K562 (cell line): ENCODE measurements at regions not wholly inside any gene's neighbourhood (a gene's known extent, or its start where the extent isn't known, plus 50 kb on each side); places are given as distances from the start of the nearest gene placed in this dataset.

Source experiments
- ATAC-seq: fragments of 200-7000 bp; cut with Tn5 transposase; 3 replicates; pipeline ENCODE4 v1.9.1; 2020; ENCODE audit warnings: moderate library complexity
- BruUV-seq: library from RNA; stranded (reverse); fragments of 400-500 nt; replicated peaks from 2 replicates; lab custom pipeline; 2021; lab: Mats Ljungman, UMichigan
- CTCF ChIA-PET: fragments of 300-600 bp; formaldehyde crosslinking; extraction: SDS; loops from one replicate; lab custom pipeline; 2021; ENCODE audit warnings: low intra/inter-chr PET ratio; lab: Yijun Ruan, JAX
- POLR2A ChIA-PET: fragments of 300-600, 350-650 bp; sonication (Branson Sonifier 250); formaldehyde crosslinking; extraction: SDS; loops from one replicate; lab custom pipeline; 2021; ENCODE audit warnings: antibody characterized with exemption, inconsistent platforms; lab: Yijun Ruan, JAX
- DNase-seq, 4 experiments: peaks; one replicate each; pipeline versions ENCODE4 v3.0.0 to v3.0.0-alpha.2; 2011 to 2018; ENCODE audit warnings: low spot score in 3 of 4, mixed read lengths in 3 of 4; ENCODE audit errors: extremely low read depth in 1 of 4
- FAIRE-seq: peaks from 2 replicates; lab custom pipeline; 2011; peaks lifted over from hg19 to GRCh38; lab: Jason Lieb, UNC
- H2AFZ ChIP-seq: 2 replicates; pipeline ENCODE4 v1.6.0; 2011; ENCODE audit warnings: low read depth, low read length, control low read depth, inconsistent platforms
- H3K27ac ChIP-seq: fragments of 200-600 bp; 3 replicates; pipeline ENCODE4 v1.8.0; 2011; ENCODE audit warnings: low read depth, mild to moderate bottlenecking, control low read depth, inconsistent platforms, low read length, moderate library complexity, mixed read lengths; ENCODE audit errors: extremely low read depth
- H3K27me3 ChIP-seq, 2 experiments: fragments of 300-600 bp in 1 of 2; 2 replicates in 1 of 2; 3 replicates in 1 of 2; pipeline versions ENCODE4 v1.6.0 to v1.8.0; 2011; ENCODE audit warnings: inconsistent platforms in 2 of 2, low read length in 2 of 2, mild to moderate bottlenecking in 1 of 2, mixed read lengths in 1 of 2, moderate library complexity in 1 of 2; ENCODE audit not compliant: control insufficient read depth in 2 of 2, insufficient read depth in 2 of 2
- H3K36me3 ChIP-seq: fragments of 300-600 bp; 3 replicates; pipeline ENCODE4 v1.8.0; 2011; ENCODE audit warnings: mild to moderate bottlenecking, low read length, inconsistent platforms; ENCODE audit not compliant: control insufficient read depth, insufficient read depth
- H3K4me1 ChIP-seq, 2 experiments: fragments of 200-600 bp in 1 of 2; replicated peaks in 1 of 2; 2 replicates in 1 of 2; 3 replicates in 1 of 2; pipeline versions ENCODE4 v1.5.1 to v1.8.0; 2011; ENCODE audit warnings: inconsistent platforms in 2 of 2, low read length in 2 of 2, mild to moderate bottlenecking in 1 of 2, mixed read lengths in 1 of 2, moderate library complexity in 1 of 2; ENCODE audit not compliant: control insufficient read depth in 2 of 2, insufficient read depth in 2 of 2
- H3K4me2 ChIP-seq: 2 replicates; pipeline ENCODE4 v1.6.1; 2011; ENCODE audit warnings: low read length, control low read depth, inconsistent platforms, mixed read lengths; ENCODE audit not compliant: insufficient read depth
- H3K4me3 ChIP-seq: fragments of 200-600 bp; sonication (generic), shearing (Covaris generic); 2 replicates; pipeline ENCODE4 v1.5.1; 2016; ENCODE audit warnings: control low read depth, inconsistent platforms
- H3K79me2 ChIP-seq: fragments of 200-600 bp; 3 replicates; pipeline ENCODE4 v1.8.0; 2011; ENCODE audit warnings: low read length, inconsistent platforms; ENCODE audit not compliant: control insufficient read depth, insufficient read depth
- H3K9ac ChIP-seq, 2 experiments: 2 replicates each; pipeline versions ENCODE4 v1.6.0 to v1.6.1; 2011; ENCODE audit warnings: low read depth in 2 of 2, low read length in 2 of 2, control low read depth in 1 of 2, inconsistent platforms in 1 of 2, mild to moderate bottlenecking in 1 of 2, mixed read lengths in 1 of 2; ENCODE audit not compliant: insufficient read depth in 1 of 2
- H3K9me1 ChIP-seq: one replicate; pipeline ENCODE4 v1.6.0; 2011; ENCODE audit warnings: inconsistent platforms, mild to moderate bottlenecking, low read length, moderate library complexity; ENCODE audit not compliant: control insufficient read depth, insufficient read depth
- H3K9me3 ChIP-seq: replicated peaks from 2 replicates; pipeline ENCODE4 v1.5.1; 2011; ENCODE audit warnings: low read depth, low read length, inconsistent platforms; ENCODE audit not compliant: control insufficient read depth, insufficient read depth
- H4K20me1 ChIP-seq: replicated peaks from 2 replicates; pipeline ENCODE4 v1.6.1; 2011; ENCODE audit warnings: low read length, inconsistent platforms, mixed read lengths; ENCODE audit not compliant: control insufficient read depth, insufficient read depth
- ARNT ChIP-seq, 2 experiments: fragments of 450-650 bp; IDR thresholded peaks; 2 replicates each; pipeline ENCODE4 v1.6.1; 2016; ENCODE audit warnings: mild to moderate bottlenecking in 1 of 2
- CUX1 ChIP-seq: fragments of 200-800 bp; sonication (Bioruptor generic); IDR thresholded peaks from 2 replicates; pipeline ENCODE4 v1.6.1; 2016; ENCODE audit warnings: missing genetic modification characterization, missing compliant biosample characterization
- HDAC6 ChIP-seq: IDR thresholded peaks from 2 replicates; pipeline ENCODE4 v1.6.1; 2012; ENCODE audit warnings: low read depth, mild to moderate bottlenecking, control low read depth, inconsistent platforms, low read length, moderate library complexity
- PCBP2 ChIP-seq: fragments of 200-400 bp; formaldehyde crosslinking; IDR thresholded peaks from 2 replicates; pipeline ENCODE4 v1.6.1; 2018; ENCODE audit warnings: low read length, low read depth, mild to moderate bottlenecking, moderate library complexity; ENCODE audit not compliant: poor library complexity, severe bottlenecking
- RBM17 ChIP-seq: fragments of 200-400 bp; formaldehyde crosslinking; IDR thresholded peaks from 2 replicates; pipeline ENCODE4 v1.6.1; 2017; ENCODE audit warnings: low read depth, mild to moderate bottlenecking, low read length, borderline replicate concordance
- RREB1 ChIP-seq: fragments of 250-450 bp; sonication (Bioruptor Pico); IDR thresholded peaks from 2 replicates; pipeline ENCODE4 v1.4.0; 2020
- THRA ChIP-seq: fragments of 450-650 bp; IDR thresholded peaks from 2 replicates; pipeline ENCODE4 v1.6.1; 2017; ENCODE audit warnings: mild to moderate bottlenecking, moderate library complexity
- ZFP30 ChIP-seq: fragments of 250-450 bp; sonication (Bioruptor Pico); IDR thresholded peaks from 2 replicates; pipeline ENCODE4 v1.8.0; 2022; ENCODE audit warnings: moderate library complexity, mild to moderate bottlenecking, inconsistent platforms, borderline replicate concordance
- ZNF785 ChIP-seq: fragments of 250-450 bp; sonication (Bioruptor Pico); IDR thresholded peaks from 2 replicates; pipeline ENCODE4 v1.4.0; 2020; ENCODE audit warnings: mild to moderate bottlenecking
- WGBS: fragments of 100-300 bp; shearing (Covaris generic); methylation state at CpG from one replicate; pipeline ENCODE4 v1.1.6; 2016; ENCODE audit warnings: low coverage, mixed read lengths; ENCODE audit not compliant: insufficient coverage; ENCODE audit errors: missing lambda C conversion rate; 5-methylcytosine and 5-hydroxymethylcytosine counted together
- in situ Hi-C: fragments of 300-500 bp; cut with MboI; formaldehyde crosslinking; loops from 4 replicates; pipeline ENCODE4 v1.15.0; 2018; ENCODE audit warnings: inconsistent platforms, mixed read lengths
- intact Hi-C: fragments of 100-400 bp; cut with micrococcal nuclease; formaldehyde crosslinking; loops from 2 replicates; pipeline ENCODE4 v1.14.2; 2022

- TF ChIP-seq THRA (no peak), HDAC6 (no peak), RBM17 (no peak), PCBP2 (no peak), ZFP30 (CRISPR knock-in tag) (no peak)
Measured at GRCh38 chr10:2145491-2145890, 408.2 kb upstream of the ADARB2 start (continued).

- 0% methylated on average over 4 of the region's 4 CpGs for WGBS
- Histone ChIP-seq H3K36me3 (no peaks in the 10 kb centered on the region), H4K20me1 (no peaks in the 10 kb centered on the region), H3K9me3 (no peaks in the 10 kb centered on the region), H3K4me2 (no peak overlapping the region), H2AFZ (no peak overlapping the region), H3K9ac (no peak overlapping the region), H3K9me1 (no peaks in the 10 kb centered on the region), H3K27me3 (no peaks in the 10 kb centered on the region), H3K79me2 (no peaks in the 10 kb centered on the region), H3K4me3 (no peak overlapping the region), H3K4me1 (no peaks in the 10 kb centered on the region), H3K27ac (no peak overlapping the region)
- DNase-seq (no peak), ATAC-seq (no peak), FAIRE-seq (no peak)
- intact Hi-C loops: no loop called here
- CTCF ChIA-PET: no interaction called here
- in situ Hi-C loops: no loop called here
- no TSS peak for BruUV-seq
- POLR2A ChIA-PET: no interaction called here
- TF ChIP-seq RREB1 (CRISPR knock-in tag): no peak
- no peak for TF ChIP-seq ARNT (IDR thresholded peaks at IDR 0.05)
- no peak for TF ChIP-seq CUX1
- TF ChIP-seq ZNF785 (CRISPR knock-in tag): no peak
Measured at GRCh38 chr10:2144584-2144983, 407.3 kb upstream of the ADARB2 start.
